Calu3 (cell line): ENCODE measurements at regions not wholly inside any gene's neighbourhood (a gene's known extent, or its start where the extent isn't known, plus 50 kb on each side); places are given as distances from the start of the nearest gene placed in this dataset.

Experiments used
- BruUV-seq: library from RNA; stranded (reverse); fragments of 400-500 nt; replicated peaks from 2 replicates; lab custom pipeline; 2021; lab: Mats Ljungman, UMichigan
- CTCF ChIA-PET: fragments of 300-600 bp; sonication (Branson Sonifier 250); formaldehyde crosslinking; loops from one replicate; lab custom pipeline; 2022; ENCODE audit warnings: antibody characterized with exemption; lab: Charles Lee
- DNase-seq: peaks from one replicate; pipeline ENCODE4 v3.0.0; 2022
- H3K27ac Mint-ChIP-seq: one replicate; pipeline ENCODE4 v1.8.0; 2022; ENCODE audit warnings: mixed read lengths; ENCODE audit not compliant: unreplicated experiment
- H3K27me3 Mint-ChIP-seq: one replicate; pipeline ENCODE4 v1.8.0; 2022; ENCODE audit warnings: mixed read lengths; ENCODE audit not compliant: unreplicated experiment
- H3K36me3 Mint-ChIP-seq: one replicate; pipeline ENCODE4 v1.8.0; 2022; ENCODE audit warnings: mild to moderate bottlenecking, moderate library complexity, mixed read lengths; ENCODE audit not compliant: insufficient read depth, unreplicated experiment
- H3K4me1 Mint-ChIP-seq: one replicate; pipeline ENCODE4 v1.8.0; 2022; ENCODE audit warnings: mild to moderate bottlenecking, low read depth, mixed read lengths; ENCODE audit not compliant: unreplicated experiment
- H3K4me3 Mint-ChIP-seq: one replicate; pipeline ENCODE4 v1.8.0; 2022; ENCODE audit warnings: mild to moderate bottlenecking, low read depth, moderate library complexity, mixed read lengths; ENCODE audit not compliant: unreplicated experiment
- H3K9me3 Mint-ChIP-seq: one replicate; pipeline ENCODE4 v1.8.0; 2022; ENCODE audit warnings: low read depth, mixed read lengths; ENCODE audit not compliant: unreplicated experiment
- intact Hi-C: fragments of 100-400 bp; cut with micrococcal nuclease; formaldehyde crosslinking; loops from one replicate; pipeline ENCODE4 v1.10.0; 2022; ENCODE audit not compliant: unreplicated experiment
- TF ChIP-seq, protein P1 (sequence below): fragments of 200-600 bp; IDR thresholded peaks from one replicate; pipeline ENCODE4 v1.8.0; 2022; ENCODE audit warnings: antibody characterized with exemption; ENCODE audit not compliant: unreplicated experiment

- intact Hi-C loops = no loop called here
- no peak overlapping the region for H3K27ac Mint-ChIP-seq
- H3K9me3 Mint-ChIP-seq = peaks cover 4% of the 10 kb centered on the region
- TF ChIP-seq, protein P1, sequence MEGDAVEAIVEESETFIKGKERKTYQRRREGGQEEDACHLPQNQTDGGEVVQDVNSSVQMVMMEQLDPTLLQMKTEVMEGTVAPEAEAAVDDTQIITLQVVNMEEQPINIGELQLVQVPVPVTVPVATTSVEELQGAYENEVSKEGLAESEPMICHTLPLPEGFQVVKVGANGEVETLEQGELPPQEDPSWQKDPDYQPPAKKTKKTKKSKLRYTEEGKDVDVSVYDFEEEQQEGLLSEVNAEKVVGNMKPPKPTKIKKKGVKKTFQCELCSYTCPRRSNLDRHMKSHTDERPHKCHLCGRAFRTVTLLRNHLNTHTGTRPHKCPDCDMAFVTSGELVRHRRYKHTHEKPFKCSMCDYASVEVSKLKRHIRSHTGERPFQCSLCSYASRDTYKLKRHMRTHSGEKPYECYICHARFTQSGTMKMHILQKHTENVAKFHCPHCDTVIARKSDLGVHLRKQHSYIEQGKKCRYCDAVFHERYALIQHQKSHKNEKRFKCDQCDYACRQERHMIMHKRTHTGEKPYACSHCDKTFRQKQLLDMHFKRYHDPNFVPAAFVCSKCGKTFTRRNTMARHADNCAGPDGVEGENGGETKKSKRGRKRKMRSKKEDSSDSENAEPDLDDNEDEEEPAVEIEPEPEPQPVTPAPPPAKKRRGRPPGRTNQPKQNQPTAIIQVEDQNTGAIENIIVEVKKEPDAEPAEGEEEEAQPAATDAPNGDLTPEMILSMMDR = no peak
- no peak overlapping the region for H3K4me3 Mint-ChIP-seq
- no peaks in the 10 kb centered on the region for H3K4me1 Mint-ChIP-seq
- no peak for DNase-seq
- no TSS peak for BruUV-seq
- no peaks in the 10 kb centered on the region for H3K36me3 Mint-ChIP-seq
- no peaks in the 10 kb centered on the region for H3K27me3 Mint-ChIP-seq
- CTCF ChIA-PET = interaction anchor here (0.6 kb wide), 1 partner anchor 443 kb away, joined by 3 read pairs; no protein-coding TSS in a partner anchor
Observed at GRCh38 chr6:91505199-91505598, 918.3 kb upstream of the MAP3K7 start.

DNA sequence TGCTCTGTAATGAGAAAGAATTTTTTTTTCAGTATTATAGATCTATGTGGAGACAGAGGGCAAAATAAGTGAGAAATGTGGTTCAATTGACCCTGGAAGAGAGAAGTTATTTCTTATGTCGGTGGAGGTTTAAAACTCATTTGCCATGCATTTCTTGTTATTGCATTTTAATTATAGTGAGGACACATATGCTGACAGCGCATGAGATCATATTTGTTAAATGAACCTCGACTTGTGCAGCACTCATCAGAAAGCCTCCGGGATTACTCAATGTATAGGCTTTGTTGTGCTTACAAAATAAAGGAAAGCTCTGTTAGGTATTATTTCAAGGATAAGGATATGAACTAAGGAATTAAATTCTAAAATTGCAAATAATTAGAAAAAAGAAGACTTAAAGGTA lies 915.1 kb upstream of the MAP3K7 start:
- DNase-seq = no peak
- H3K36me3 Mint-ChIP-seq = no peaks in the 10 kb centered on the region
- no peaks in the 10 kb centered on the region for H3K4me1 Mint-ChIP-seq
- peaks cover 4% of the 10 kb centered on the region for H3K9me3 Mint-ChIP-seq
- H3K27me3 Mint-ChIP-seq = no peaks in the 10 kb centered on the region
- intact Hi-C loops = no loop called here
- no TSS peak for BruUV-seq
- TF ChIP-seq, protein P1 = no peak
- no peak overlapping the region for H3K27ac Mint-ChIP-seq
- CTCF ChIA-PET = no interaction called here
- H3K4me3 Mint-ChIP-seq = no peak overlapping the region

DNA sequence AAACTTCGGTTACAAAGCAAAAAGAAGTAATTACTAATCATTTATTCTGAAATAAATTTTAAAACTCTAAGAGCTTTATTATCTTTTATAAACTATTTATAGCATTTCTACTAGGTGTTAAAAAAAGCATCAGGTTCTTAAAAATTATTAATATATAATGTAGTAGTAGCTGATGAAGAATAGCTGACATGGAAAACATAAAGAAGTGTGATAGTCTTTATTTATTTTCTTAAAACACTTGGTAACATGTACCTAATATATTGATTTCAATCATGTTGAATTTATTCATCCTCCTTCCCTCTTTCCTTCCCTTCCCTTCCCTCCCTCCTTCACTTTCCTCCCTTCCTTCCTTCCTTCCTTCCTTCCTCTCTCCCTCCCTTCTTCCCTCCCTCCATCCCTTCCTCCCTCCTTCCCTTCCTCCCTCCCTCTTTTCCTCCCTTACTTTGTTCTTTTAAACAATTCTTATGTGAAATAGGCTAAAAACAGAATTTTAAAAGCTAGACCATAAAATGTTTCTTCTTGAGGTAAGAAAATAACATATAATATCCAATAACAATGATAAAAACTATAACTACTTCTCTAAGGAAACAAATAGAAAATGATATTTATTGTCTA lies 913.9 kb upstream of the MAP3K7 start:
- Mint-ChIP-seq H3K9me3 (peaks cover 3% of the 10 kb centered on the region), H3K4me1 (no peaks in the 10 kb centered on the region), H3K4me3 (no peak overlapping the region), H3K27ac (no peak overlapping the region), H3K27me3 (no peaks in the 10 kb centered on the region), H3K36me3 (no peaks in the 10 kb centered on the region)
- no peak for DNase-seq
- CTCF ChIA-PET = no interaction called here
- intact Hi-C loops = no loop called here
- no TSS peak for BruUV-seq
- TF ChIP-seq, protein P1 = no peak

DNA sequence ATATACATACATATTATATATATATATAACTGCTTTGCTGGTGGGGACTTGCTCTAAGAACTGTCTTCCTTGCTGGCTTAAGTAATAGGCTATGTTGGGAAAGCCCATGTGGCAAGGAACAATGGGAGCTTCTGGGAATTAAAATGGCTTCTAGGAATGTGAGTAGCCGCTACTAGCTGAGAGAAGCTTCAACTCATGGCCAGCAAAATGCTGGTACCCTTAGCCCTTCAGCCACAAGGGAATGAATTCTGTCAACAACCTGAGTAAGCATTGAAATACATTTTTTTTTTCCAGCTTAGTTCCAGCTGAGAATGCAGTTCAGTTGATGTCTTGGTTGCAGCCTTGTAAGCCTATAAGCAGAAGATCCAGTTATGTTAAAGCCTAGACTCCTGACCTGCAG lies 911.7 kb upstream of the MAP3K7 start:
- Mint-ChIP-seq H3K4me1 (no peaks in the 10 kb centered on the region), H3K27me3 (no peaks in the 10 kb centered on the region), H3K9me3 (no peaks in the 10 kb centered on the region), H3K36me3 (no peaks in the 10 kb centered on the region), H3K4me3 (no peak overlapping the region), H3K27ac (no peak overlapping the region)
- CTCF ChIA-PET = no interaction called here
- intact Hi-C loops = no loop called here
- no TSS peak for BruUV-seq
- TF ChIP-seq, protein P1 = no peak
- DNase-seq = no peak
